NCI-H2029 (cell line): ENCODE measurements at regions not wholly inside any gene's neighbourhood (a gene's known extent, or its start where the extent isn't known, plus 50 kb on each side); places are given as distances from the start of the nearest gene placed in this dataset.

Experiments used
- DNase-seq: peaks from one replicate; lab custom pipeline; 2025; lab: John Stamatoyannopoulos, UW

DNA sequence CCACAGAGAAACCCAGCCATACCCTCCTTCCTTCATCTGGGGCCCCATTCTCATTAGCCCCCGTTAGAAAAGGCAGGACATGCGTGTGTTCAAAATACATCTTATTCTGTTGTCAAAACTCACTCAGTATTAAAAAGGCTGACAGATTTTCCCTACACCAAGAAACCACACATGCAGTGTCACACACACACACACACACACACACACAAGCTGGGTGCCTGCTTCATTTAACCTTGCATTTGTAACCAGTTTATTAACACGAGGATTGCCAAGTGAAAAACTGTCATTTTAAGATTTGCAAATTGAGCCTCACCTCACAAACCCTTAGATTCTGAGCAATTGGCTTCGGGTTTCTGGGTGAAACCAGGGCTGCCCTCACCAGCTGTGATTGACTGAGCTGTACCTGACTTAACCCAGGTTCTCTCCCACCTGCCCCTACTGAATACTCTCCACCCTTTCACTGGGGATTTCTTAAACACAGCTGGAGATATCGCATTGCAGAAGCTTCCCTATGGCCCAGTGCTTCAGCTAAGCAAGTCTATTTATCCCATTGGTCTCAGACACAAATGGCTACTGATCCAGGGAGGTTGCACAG lies 172.7 kb upstream of the ZNF507 start:
- DNase-seq, result no peak

DNA sequence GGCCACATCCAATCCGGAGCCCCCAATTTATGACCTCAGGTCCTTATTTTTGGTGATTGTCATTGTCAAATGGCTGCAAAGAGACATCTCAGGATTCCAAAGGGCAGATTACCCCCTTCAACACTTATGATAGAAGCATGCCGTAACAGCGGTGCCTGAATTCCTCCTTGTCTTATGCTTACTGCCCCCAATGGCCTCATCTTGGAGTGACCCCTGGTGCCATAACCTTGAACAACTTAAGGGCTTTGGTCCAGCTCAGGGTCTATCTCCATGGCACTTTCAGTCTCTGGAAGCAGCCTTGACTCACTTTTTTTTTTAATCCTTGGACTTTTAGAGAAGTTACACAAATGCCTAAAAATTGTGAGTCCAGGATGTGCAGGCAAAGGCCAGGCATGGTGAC lies 171.6 kb upstream of the ZNF507 start:
- no peak for DNase-seq

DNA sequence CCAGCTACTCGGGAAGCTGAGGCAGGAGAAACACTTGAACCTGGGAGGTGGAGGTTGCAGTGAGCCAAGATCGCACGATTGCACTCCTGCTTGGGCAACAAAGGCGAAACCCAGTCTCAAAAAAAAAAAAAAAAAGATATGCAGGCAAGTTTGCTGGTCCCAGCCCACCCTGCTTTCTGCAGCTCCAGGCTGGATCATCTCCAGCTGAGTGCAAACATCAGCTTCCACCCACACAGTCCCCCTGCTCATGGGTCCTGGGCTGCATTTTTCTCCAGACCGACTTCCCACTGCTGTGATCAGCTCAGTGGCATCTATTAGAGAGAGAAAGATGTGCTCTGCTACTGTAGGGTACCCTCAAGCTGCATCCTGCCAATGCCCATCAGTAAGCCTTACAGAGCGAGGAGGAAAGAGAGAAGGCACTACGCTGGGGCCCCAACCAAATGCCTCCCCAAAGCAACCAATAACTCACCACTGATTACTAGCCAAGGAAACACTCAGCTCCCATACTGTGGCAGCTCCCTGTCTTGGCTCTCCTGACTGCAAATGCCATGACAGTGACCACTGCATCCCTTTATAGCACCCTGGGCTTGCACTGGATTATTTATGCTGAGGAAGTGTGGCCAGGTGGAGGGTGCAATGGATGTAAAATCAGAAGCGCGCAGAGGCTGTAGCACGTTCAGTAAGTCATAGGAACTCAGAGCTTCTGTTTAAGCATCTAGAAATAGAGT lies 170.9 kb upstream of the ZNF507 start:
- no peak for DNase-seq

DNA sequence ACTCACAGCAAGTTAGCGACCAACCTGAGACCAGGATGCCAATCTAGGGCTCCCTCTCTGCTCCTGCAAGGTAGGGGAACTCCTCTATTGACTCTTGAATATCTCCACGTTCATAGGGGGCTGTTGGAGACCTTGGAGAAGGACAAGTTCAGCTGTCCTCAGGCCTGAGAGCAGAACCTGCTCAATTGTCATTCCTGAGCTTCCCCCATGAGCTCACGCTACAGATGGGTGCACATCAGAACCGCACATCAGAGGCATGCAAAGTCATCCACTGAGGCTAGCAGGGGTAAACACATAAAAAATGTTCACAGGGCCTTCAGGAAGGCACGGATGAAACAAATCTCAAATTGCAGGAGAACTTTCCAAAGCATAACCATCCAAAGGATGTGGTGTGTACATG lies 168.8 kb upstream of the ZNF507 start:
- DNase-seq, result no peak

DNA sequence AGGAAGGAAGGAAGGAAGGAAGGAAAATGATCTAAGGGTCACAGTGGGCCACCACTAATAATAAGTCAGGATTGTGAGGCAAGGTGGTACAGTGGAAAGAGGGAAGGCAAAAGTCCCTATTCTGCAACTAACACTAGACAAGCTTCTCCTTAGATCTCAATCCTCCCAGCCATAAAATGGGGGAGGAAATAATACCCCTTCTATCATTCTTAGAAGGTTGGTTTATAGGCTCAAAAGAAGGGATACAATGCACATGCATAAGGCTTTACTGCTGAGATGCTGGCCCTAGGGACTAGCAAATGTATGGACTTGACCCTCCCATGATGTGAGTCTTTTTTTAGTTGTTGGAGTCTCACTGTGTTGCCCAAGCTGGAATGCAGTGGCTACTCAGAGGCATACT lies 167.7 kb upstream of the ZNF507 start:
- DNase-seq, result no peak

DNA sequence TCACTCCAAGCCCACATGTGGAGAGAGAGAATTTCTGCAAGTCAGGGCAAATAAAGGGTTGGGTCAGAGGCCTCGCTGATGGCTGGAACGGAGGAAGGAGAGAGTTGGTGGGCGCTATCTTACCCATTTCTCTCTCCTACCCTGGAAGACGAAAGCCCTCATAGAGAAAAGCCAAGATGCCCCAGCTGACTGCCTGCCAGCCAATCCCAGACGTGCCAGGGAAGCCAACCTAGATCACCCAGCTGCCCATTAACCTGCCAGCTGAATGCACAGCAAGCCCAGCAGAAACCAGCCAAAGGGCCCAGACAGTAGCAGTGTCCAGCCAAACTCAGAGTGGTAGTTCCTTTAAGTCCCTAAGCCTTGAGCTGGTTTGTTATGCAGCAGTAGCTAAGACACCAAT lies 167.0 kb upstream of the ZNF507 start:
- no peak for DNase-seq

DNA sequence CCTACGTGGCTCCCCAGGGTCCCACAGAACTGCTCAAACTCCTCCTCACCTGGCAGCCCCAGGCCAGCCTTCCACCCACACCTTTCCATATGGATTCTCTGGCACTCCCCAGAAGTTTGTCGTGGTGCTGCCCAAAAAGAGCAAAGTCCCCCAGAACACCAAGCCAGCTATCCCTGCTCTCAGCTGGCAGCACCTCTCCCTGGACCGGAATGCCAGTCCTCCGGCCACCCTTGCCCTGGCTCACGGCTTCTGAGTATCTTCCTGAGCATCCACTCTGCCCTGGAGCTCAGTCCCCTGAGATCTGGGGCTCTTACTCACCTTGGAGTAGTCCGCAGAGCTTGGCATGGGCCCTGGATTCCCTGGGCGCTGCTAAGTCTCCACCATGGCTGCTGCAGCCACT lies 166.5 kb upstream of the ZNF507 start:
- no peak for DNase-seq

DNA sequence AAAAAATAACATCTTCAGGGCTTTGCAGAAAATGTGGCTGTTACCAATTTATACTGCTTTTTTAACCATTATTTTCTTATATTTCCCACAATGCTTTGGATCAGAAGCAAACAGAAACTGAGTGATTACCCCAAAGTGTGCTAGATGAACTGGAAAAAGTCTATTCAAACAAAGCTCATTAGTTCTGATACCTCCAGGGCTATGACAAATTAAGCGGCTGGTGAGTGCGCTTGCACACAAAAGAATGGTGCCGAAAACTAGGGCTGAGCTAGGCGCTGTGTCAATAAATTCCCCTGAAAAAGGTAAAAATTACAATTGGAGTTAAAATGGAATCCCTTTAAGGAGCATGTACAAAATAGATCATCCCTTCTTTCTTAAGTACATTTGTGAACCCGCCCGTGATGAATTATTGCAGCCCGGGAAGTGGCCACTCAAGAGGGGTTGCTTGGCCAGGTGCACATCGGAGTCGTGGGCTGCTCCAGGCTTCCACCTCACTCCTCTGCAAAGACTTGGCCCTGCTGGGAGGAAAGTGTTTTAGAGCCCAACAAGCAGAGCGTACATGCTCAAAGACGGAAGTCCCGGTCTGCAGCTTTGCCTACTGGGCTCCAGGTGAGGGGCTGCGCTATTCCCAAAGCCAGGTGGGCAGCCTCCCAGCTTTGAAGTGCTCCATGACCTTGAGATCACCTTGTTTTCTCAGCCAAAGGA lies 164.0 kb upstream of the ZNF507 start:
- no peak for DNase-seq

DNA sequence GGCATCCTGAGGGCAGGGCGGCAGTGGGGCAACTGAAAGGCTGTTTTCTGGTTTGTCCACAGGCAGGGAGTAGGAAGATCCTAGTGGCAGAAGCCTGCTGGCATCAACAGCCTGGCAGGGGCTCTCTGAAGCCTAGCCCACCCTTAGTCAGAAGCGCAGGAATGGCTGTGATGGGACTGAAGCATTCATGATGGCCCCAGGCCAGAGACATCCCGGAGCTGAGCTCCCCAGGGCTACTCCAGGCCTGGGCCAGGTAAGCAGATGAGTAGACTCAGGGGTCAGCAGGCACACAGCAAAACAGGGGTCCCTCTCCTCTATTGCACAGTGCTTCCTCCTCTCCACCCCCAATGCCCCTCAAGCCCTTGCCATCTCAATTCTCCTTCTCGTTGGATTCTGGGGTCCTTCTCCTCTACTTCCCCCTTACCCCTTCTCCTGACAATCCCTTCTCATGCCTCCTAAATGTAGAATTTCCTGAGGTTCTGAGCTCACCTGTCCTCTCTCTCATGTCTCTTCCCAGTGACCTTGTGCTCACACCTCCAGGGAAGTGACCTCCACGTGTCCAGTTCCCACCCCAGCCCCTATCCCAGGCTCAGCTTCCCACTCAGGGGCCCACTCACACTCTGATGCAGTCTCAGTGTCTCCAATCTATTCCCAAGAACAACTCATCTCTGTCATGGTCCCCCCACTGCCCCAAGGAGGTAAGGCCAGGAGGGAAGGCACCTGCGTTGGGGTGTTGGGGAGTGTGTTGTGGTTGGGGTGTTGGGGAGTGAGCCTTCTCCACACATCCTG lies 158.7 kb upstream of the ZNF507 start:
- DNase-seq, result no peak

DNA sequence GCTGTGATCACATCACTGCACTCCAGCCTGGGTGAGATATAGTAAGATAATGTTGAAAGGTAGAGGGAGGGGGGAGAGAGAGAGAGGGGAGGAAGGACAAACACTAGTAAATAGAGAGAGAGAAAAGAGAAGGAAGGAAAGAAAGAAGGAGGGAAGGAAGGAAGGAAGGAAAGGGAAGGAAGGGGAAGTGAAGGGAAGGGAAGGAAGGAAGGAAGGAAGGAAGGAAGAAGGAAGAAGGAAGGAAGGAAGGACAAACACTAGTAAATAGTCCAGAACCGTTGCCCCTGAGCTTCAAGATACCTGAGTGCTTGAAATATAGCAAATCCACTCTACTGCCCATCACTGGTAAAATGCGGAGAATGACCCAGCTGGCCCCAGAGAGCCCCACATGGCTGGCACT lies 156.5 kb upstream of the ZNF507 start:
- no peak for DNase-seq

DNA sequence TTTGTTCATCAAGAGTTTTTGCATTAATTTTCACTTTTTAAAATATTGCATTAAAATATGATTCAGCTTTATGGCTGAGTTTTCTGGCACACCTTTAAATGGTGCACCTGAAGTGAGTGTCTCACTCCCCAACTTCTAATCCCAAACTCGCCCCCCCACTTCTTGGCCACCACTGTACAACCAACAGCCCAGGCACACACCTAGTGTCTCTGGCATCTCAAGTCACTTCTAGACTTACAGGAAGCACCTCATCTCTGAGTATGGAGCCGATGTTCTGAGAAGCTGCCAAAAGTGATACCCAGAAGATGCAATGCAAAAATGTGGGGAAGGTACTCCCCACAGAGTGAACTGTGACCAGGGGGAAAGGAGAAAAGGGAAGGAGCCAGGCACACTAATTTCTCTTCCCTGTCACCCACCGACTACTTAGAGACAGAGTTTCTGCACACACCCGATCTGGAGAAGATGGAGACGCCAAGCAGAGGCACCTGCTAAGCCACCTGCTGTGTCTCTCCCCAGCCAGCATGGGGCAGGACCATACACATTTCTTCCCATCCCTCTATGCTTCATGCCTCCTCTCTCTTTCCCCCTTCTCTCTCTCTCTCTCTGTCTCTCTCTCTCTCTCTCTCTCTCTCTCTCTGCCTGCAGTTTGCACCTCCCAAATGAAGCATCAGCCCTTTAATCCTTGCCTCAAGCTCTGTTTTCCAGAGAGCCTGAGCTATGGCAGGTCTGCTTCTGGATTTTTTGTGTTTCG lies 155.3 kb upstream of the ZNF507 start:
- no peak for DNase-seq

DNA sequence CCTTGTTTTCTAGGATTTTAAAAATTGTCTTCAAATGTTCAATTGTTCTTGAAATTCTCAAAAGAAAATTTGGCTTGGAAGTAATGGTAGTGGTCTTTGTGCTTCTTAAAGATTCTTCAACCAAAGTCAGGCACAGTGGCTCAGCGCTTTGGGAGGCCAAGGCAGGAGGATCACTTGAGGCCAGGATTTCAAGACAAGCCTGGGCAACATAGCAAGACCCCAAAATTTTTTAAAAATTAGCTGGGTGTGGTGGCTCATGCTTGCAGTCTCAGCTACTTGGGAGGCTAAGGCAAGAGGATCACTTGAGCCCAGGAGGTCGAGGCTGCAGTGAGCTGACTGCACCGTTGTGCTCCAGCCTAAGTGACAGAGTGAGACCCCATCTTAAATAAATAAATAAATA lies 153.5 kb upstream of the ZNF507 start:
- DNase-seq, result no peak

DNA sequence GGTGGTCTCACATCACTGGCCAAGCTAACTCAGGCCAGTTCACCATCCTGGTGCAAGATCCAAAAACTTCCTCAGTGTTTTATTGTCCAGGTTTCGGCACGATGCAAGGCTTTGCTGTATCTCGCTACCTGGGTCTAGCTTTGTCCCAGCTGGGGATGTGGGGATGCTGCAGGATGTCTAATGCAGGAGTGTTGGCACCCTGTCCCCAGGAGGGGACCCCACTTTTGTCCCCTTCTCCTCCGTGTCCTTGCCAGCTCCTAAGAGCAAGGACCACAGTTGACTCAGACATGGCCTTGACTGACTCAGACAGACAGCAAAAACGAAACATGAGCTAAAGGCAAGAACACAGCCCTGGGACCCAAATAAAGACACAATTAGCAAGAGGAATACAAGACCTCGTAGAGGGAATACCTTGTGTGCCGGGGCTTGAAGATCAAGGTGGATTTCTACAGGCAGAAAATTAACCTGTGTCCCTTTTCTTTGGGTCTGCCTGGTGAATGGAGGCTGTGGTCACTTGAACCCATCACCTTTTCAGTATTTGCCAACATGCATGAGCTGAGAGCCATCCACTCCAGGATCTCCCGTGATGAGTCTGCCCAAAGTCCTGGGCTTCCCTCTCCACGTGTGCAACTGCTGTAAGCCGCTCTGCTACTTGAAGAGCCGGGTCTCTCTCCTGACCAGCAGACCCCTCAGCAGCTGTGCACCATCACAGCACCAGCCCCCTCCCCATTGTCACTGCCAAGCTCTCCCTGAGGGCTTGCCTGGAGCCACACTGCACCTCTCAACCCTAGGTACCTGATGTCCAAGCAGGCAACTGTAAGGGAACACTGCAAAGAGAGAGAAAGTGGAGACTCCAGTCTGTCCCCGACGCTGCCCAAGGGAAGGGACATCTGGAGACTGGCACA lies 149.5 kb upstream of the ZNF507 start:
- no peak for DNase-seq

DNA sequence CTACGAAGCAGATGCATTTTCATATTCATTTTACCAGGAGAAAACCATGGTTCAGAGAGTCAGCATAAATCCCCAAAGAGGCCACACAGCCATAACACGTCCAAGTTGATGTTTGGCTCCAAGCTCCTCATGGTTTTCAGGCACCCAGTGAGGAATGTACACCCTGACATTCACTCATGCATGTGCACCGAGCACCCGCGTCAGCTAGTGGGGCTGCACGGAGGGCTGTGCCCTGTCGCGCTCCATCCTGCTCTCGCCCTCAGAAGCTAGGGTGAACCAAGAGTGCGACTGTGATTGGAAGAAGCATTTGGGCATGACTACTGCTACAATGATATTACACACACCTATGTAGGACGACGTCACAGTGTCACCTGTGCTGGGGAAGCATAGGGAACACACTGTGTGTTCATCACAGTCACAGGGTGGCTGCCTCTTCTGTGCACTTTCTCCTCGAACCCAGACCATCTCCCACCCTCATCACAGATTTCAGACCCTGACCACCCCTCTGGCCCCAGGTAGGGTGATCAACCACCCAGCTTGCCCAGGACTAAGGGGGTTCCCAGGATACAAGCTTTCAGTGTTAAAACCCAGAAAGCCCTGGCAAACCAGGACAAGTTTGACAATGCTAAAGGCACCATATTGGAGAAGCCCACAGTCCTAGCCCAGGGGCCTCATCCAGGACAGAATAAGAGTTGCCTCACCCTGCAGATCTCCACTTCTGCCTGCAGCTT lies 148.6 kb upstream of the ZNF507 start:
- DNase-seq, result no peak

DNA sequence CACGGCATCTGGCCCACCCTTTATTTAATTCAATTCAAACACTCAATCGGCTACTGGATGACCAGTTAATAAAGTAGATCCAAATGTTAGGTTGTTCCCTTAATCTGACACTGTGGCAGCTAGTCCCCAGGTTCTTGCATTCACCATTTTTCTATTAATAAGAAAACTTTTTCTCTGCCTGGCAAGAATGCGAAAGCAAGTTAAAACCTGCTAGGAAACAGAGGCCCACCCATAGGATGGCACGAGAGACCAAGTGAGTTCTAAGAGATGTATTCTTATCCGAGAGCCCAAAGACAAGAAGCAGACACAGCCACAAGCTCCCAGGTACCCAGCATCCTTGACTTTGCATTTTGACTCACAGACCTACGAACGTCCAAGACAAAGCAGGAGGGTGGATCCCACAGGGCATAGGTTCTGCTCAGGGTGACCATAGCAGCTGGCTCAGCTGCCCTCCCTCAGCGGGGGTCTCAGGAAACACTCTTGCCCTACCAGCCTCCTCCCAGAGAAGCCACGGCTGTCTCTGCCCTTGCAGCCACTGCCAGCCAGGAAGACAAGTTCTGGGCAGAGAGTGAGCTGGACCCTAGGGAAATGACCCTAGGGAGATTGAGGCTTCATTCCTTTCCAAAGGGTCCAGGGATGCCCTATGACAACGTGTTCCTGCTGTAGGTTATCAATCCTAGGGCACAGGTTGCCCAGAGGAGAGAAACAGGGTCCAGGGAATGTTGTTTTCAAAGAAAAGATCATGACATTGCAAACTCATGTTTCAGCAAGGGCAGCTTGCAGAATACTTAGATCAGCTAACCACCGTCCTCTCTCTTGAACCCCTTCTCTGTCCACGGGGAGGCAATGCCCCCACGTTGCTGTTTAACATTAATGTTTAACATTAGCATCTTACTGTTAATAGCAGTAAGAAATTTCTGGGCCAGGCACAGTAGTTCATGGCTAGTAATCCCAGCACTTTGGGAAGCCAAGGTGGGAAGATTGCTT lies 147.2 kb upstream of the ZNF507 start:
- DNase-seq, result no peak

DNA sequence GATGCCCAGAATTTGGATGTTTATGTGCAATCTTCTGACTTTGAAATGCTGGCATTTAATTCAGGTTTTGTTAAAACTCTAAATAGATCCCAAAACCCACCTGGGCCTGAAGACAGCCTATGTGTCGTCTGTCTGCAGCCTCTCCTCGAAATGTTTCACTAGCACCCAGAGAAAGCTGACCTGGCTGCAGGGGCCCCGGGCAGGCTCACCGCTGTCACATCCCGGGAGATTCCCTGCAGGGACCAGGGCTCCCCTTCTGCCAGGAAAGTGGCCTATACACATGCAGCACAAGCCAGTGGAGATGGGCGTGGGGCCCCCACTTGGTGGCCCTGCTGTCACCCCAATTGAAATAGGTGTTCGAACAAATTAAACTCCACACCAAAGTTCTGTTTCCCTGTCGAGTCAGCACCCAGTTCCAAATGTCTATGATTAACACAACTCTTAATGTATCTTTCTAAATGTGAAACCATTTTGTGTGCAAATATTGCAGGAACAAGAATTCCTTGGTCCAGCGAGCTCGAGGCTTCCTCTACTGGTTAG lies 145.8 kb upstream of the ZNF507 start:
- DNase-seq, result no peak

DNA sequence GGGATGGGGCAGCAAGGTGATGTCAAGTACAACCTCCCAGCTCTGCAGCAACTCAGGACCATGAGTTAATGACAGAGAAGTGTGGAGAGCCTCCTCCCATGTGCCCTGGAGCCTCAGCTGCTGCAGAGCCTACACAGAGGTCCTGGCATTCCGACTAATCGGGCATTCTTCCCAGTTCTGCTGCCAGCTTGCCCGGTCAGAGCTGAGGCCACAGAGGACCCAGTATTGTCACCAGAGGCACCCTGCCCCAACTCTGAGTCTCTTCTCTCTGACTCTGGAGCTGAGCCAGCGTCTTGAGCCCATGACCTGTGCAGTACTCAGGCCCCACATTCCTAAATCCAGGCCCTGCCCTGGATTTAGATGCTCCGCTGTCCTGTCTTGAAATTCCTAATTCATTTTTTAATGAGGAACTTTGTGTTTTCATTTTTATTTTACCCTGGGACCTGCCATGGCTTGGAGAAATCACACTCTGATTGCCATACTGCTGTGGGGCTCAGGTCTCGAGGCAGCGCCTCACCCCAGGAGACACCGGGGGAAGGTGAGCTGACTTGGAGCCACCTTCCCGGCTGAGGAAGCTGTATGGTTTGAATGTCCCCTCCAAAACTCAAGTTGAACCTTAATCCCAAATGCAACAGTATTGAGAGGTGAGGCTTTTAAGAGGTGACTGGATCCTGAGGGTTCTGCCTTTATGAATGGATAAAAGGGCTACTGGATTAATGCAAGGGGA lies 144.9 kb upstream of the ZNF507 start:
- DNase-seq, result no peak

DNA sequence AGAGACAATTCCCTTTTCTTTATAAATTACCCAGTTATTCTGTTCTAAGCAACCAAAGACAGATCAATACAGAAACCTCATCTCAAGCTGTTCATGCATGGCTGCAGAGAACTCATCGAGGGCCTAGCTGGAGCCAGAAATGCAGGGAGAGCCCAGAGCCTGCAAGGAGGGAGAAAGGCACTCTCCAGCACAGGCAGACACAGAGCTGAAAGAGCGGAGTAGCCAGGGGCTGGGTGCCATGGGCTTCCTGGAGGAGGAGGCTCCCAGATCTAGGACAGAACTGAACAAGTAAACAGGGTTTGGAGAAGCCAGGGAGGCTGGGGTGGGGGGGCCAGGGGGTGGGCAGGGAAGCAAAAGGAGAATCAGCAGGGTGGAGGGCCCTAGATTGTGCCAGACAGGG lies 144.2 kb upstream of the ZNF507 start:
- no peak for DNase-seq
